ENCODE measurements at regions not wholly inside any gene's neighbourhood (a gene's known extent, or its start where the extent isn't known, plus 50 kb on each side); places are given as distances from the start of the nearest gene placed in this dataset.

DNA sequence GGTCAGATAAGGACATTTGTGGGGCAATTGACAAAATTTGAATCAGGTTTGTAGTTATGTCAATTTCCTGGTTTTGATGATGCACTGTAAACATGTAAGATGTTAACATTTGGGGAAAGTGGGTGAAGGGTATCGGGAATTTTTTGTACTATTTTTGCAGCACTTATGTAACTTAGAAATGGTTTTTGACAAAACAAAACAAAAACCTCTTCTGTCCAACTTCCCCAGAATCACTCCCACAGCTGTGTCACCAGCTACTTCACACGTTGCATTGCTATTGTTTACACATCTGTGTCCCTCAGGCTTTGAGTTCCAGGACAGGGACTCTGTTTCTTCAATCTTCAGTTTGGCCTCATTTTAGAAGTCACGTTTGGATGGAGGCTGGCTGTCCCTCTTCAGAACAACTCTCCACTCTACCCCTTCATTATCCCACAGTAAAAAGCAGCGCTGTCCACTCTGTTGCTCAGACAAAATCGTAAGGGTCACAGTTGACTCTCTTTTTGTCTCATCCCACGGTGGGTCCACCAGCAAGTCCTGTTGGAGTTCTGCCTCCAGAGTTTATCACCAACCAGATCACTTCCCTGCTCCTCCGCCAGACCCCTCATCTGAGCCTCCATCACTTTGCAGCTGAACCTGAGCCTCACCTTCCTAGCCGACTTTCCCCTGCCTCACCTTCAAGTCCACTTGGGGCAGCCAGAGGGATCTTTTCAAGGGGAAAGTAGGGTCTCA, 63.2 kb downstream of the NENF start:
- no peaks in the 10 kb centered on the region for H3K9me3 ChIP-seq (ENCODE audit: insufficient read depth, low read length)
- DNase-seq (ENCODE audit: low read depth, low spot score): no peak
- no peaks in the 10 kb centered on the region for H3K36me3 ChIP-seq (ENCODE audit: insufficient read depth, insufficient read length, low read length)
- TF ChIP-seq ZNF274 (IDR thresholded peaks at IDR 0.05; ENCODE audit: low read depth, low read length): no peak
- no peak for TF ChIP-seq YY1 (IDR thresholded peaks at IDR 0.05; ENCODE audit: insufficient read depth, insufficient read length)
- TF ChIP-seq SUZ12 (IDR thresholded peaks at IDR 0.05; ENCODE audit: extremely low read depth, insufficient read depth, insufficient read length): no peak
- H3K4me1 ChIP-seq (ENCODE audit: insufficient read depth, insufficient read length): peaks cover under 1% of the 10 kb centered on the region
- H3K27me3 ChIP-seq (ENCODE audit: insufficient read depth, insufficient read length): no peaks in the 10 kb centered on the region
- H3K4me3 ChIP-seq (ENCODE audit: insufficient read length, low read depth): no peak overlapping the region
- no peak overlapping the region for H3K9ac ChIP-seq (ENCODE audit: insufficient read length, low read depth)

DNA sequence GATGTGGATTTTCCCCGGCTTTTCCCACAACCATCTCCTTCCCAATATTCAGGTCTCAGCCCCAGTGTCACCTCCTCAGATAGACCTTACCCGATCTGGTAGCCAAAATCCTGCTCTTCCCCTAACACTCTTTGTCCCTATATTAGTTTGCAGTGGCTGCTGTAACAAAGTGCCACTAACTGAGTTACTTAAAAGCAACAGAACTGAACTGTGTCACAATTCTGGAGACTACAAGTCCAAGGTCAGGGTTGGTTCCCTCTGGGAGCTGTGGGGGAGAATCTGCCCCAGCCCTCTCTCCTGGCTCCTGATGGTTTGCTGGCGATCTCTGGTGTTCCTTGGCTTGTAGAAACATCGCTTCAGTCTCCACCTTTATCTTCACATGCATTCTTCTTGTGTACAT, 64.0 kb downstream of the NENF start:
- DNase-seq (ENCODE audit: low read depth, low spot score): no peak
- H3K27me3 ChIP-seq (ENCODE audit: insufficient read depth, insufficient read length): no peaks in the 10 kb centered on the region

DNA sequence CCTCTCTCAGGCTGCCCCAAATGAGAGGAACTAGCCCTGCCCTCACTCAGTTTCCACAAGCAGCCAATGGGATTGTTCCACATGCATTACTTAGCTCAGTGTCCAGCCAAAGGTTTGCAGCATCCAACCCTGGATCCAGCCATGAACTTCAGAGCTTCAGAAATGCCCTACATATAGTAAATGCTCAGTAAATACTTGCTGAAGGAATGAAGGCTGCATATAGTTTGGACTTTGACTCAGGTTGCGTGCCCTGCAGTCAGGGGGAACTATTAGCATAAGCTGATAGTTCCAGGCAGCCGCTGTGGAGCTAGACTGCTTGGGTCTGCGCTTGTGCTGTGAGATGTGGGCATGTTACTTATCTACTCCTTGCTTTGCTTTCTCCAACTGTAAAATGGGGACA, 64.8 kb downstream of the NENF start:
- Histone ChIP-seq H3K4me3 (ENCODE audit: insufficient read length, low read depth) (no peak overlapping the region), H3K36me3 (ENCODE audit: insufficient read depth, insufficient read length, low read length) (no peaks in the 10 kb centered on the region), H3K4me1 (ENCODE audit: insufficient read depth, insufficient read length) (no peaks in the 10 kb centered on the region), H3K27me3 (ENCODE audit: insufficient read depth, insufficient read length) (no peaks in the 10 kb centered on the region), H3K9me3 (ENCODE audit: insufficient read depth, low read length) (no peaks in the 10 kb centered on the region), H3K9ac (ENCODE audit: insufficient read length, low read depth) (no peak overlapping the region)
- TF ChIP-seq YY1 (IDR thresholded peaks at IDR 0.05; ENCODE audit: insufficient read depth, insufficient read length) (no peak), SUZ12 (IDR thresholded peaks at IDR 0.05; ENCODE audit: extremely low read depth, insufficient read depth, insufficient read length) (no peak), ZNF274 (IDR thresholded peaks at IDR 0.05; ENCODE audit: low read depth, low read length) (no peak)
- DNase-seq (ENCODE audit: low read depth, low spot score): no peak

More for the DNA sequence above, 64.0 kb downstream of the NENF start:
- H3K9ac ChIP-seq (ENCODE audit: insufficient read length, low read depth): no peak overlapping the region
- H3K9me3 ChIP-seq (ENCODE audit: insufficient read depth, low read length): no peaks in the 10 kb centered on the region
- TF ChIP-seq SUZ12 (IDR thresholded peaks at IDR 0.05; ENCODE audit: extremely low read depth, insufficient read depth, insufficient read length): no peak
- no peak for TF ChIP-seq YY1 (IDR thresholded peaks at IDR 0.05; ENCODE audit: insufficient read depth, insufficient read length)
- TF ChIP-seq ZNF274 (IDR thresholded peaks at IDR 0.05; ENCODE audit: low read depth, low read length): no peak
- no peaks in the 10 kb centered on the region for H3K4me1 ChIP-seq (ENCODE audit: insufficient read depth, insufficient read length)
- H3K36me3 ChIP-seq (ENCODE audit: insufficient read depth, insufficient read length, low read length): no peaks in the 10 kb centered on the region
- H3K4me3 ChIP-seq (ENCODE audit: insufficient read length, low read depth): no peak overlapping the region

DNA sequence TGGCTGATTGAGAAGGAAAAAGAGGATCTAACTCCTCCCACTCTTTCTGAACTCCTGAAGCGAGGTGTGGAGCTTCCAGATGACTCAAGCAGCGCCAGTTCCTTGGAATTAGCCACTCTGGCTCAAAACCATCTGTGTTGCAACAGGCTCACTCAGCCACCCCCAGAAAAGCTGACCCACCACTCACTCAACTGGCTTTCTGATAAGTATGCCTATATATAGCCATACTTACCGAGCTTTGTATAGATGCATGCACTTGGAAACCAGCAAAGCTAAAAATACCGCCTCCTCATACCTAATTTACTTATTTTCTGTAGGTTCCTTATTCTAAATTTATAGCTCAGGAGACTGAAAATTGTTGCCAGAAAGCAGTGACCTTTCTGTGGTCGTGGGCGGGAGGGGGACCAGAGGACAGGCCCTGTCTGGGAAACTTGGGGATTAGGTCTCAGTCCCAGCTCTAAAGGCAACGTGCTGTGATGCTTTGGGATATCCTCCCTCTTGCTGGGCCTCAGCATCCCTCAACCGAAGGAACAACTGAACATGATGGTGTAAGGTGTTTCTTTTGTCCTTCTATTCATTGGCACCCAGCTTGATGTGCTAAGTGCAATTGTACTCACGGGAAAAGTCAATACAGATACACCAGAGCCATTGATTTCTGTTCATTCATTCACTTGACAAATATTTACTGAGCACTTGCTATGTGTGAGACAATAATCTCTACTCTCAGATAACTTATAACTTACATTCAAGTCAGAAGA, 65.7 kb downstream of the NENF start:
- Histone ChIP-seq H3K9me3 (ENCODE audit: insufficient read depth, low read length) (no peaks in the 10 kb centered on the region), H3K4me1 (ENCODE audit: insufficient read depth, insufficient read length) (no peaks in the 10 kb centered on the region), H3K4me3 (ENCODE audit: insufficient read length, low read depth) (no peak overlapping the region), H3K36me3 (ENCODE audit: insufficient read depth, insufficient read length, low read length) (no peaks in the 10 kb centered on the region), H3K9ac (ENCODE audit: insufficient read length, low read depth) (no peak overlapping the region), H3K27me3 (ENCODE audit: insufficient read depth, insufficient read length) (no peaks in the 10 kb centered on the region)
- no peak for DNase-seq (ENCODE audit: low read depth, low spot score)
- TF ChIP-seq YY1 (IDR thresholded peaks at IDR 0.05; ENCODE audit: insufficient read depth, insufficient read length) (no peak), SUZ12 (IDR thresholded peaks at IDR 0.05; ENCODE audit: extremely low read depth, insufficient read depth, insufficient read length) (no peak), ZNF274 (IDR thresholded peaks at IDR 0.05; ENCODE audit: low read depth, low read length) (no peak)

DNA sequence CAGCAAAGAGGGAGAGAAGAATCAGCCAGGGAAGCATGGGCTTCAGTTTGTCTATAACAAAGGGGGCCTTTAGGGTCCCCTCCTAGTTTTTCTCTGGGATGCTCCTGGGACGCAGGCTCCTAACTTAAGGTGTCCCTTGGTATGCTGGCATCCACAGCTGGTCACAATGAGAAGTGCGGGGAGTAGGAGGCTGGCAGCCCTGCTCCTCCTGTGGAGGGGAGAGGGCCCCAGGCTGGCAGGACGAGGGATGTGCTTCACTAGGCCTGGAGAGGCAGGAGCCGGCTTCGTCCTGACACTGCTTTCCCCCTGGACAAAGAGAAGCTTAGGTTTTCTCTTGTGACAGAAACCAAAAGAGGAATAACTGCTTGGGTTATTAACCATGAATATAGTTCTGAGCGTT, 67.6 kb downstream of the NENF start:
- Histone ChIP-seq H3K4me1 (ENCODE audit: insufficient read depth, insufficient read length) (no peaks in the 10 kb centered on the region), H3K36me3 (ENCODE audit: insufficient read depth, insufficient read length, low read length) (no peaks in the 10 kb centered on the region), H3K9ac (ENCODE audit: insufficient read length, low read depth) (no peak overlapping the region), H3K9me3 (ENCODE audit: insufficient read depth, low read length) (peaks cover 6% of the 10 kb centered on the region; the same call in 1 of the 2 replicates), H3K4me3 (ENCODE audit: insufficient read length, low read depth) (no peak overlapping the region), H3K27me3 (ENCODE audit: insufficient read depth, insufficient read length) (no peaks in the 10 kb centered on the region)
- DNase-seq (ENCODE audit: low read depth, low spot score): no peak
- TF ChIP-seq YY1 (IDR thresholded peaks at IDR 0.05; ENCODE audit: insufficient read depth, insufficient read length) (no peak), SUZ12 (IDR thresholded peaks at IDR 0.05; ENCODE audit: extremely low read depth, insufficient read depth, insufficient read length) (no peak), ZNF274 (IDR thresholded peaks at IDR 0.05; ENCODE audit: low read depth, low read length) (no peak)

DNA sequence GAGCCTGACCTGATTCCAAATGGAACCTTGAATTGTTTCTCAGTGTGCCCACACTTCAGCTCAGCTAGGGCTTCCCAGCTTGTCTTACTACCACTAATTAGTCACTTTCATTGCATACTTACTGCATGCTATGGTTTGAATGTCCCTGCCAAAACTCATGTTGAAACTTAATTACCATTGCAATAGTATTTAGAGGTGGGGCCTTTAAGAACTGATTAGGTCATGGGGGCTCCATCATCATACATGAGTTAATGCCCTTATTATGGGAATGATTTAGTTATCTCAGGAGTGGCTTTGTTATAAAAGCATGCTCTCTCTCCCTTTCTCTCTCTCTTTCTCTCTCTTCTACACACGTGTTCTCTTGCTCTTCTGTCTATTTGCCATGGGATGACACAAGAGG, 68.3 kb downstream of the NENF start:
- no peaks in the 10 kb centered on the region for H3K4me1 ChIP-seq (ENCODE audit: insufficient read depth, insufficient read length)
- TF ChIP-seq YY1 (IDR thresholded peaks at IDR 0.05; ENCODE audit: insufficient read depth, insufficient read length): no peak
- TF ChIP-seq SUZ12 (IDR thresholded peaks at IDR 0.05; ENCODE audit: extremely low read depth, insufficient read depth, insufficient read length): no peak
- TF ChIP-seq ZNF274 (IDR thresholded peaks at IDR 0.05; ENCODE audit: low read depth, low read length): no peak
- no peak for DNase-seq (ENCODE audit: low read depth, low spot score)
- no peaks in the 10 kb centered on the region for H3K36me3 ChIP-seq (ENCODE audit: insufficient read depth, insufficient read length, low read length)
- H3K9ac ChIP-seq (ENCODE audit: insufficient read length, low read depth): no peak overlapping the region
- no peak overlapping the region for H3K4me3 ChIP-seq (ENCODE audit: insufficient read length, low read depth)
- no peaks in the 10 kb centered on the region for H3K27me3 ChIP-seq (ENCODE audit: insufficient read depth, insufficient read length)
- H3K9me3 ChIP-seq (ENCODE audit: insufficient read depth, low read length): peaks cover 8% of the 10 kb centered on the region; the same call in 1 of the 2 replicates

DNA sequence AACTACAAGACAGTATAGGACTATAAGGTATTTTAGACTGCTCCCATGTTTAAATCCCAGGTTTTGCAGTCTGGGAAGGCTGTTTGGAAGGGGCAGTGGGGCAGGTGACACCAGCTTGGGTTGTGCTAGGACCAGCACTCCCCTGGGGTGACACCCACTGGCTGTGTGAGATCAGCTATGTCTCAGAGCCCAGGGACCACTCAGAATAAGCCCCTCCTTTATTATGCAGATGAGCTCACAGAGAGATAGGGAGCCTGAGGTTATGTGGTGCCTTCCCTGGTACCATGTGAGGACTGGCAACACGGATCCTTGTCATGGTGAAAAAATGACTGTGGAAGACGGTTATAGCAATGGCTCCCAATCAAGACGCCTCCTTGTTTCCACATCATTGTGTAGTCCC, 71.0 kb downstream of the NENF start:
- Histone ChIP-seq H3K9me3 (ENCODE audit: insufficient read depth, low read length) (peaks cover 8% of the 10 kb centered on the region; the same call in 1 of the 2 replicates), H3K9ac (ENCODE audit: insufficient read length, low read depth) (no peak overlapping the region), H3K27me3 (ENCODE audit: insufficient read depth, insufficient read length) (no peaks in the 10 kb centered on the region), H3K36me3 (ENCODE audit: insufficient read depth, insufficient read length, low read length) (no peaks in the 10 kb centered on the region), H3K4me1 (ENCODE audit: insufficient read depth, insufficient read length) (peaks cover 2% of the 10 kb centered on the region), H3K4me3 (ENCODE audit: insufficient read length, low read depth) (no peak overlapping the region)
- TF ChIP-seq ZNF274 (IDR thresholded peaks at IDR 0.05; ENCODE audit: low read depth, low read length) (no peak), YY1 (IDR thresholded peaks at IDR 0.05; ENCODE audit: insufficient read depth, insufficient read length) (no peak), SUZ12 (IDR thresholded peaks at IDR 0.05; ENCODE audit: extremely low read depth, insufficient read depth, insufficient read length) (no peak)
- no peak for DNase-seq (ENCODE audit: low read depth, low spot score)
